ENCODE measurements at regions not wholly inside any gene's neighbourhood (a gene's known extent, or its start where the extent isn't known, plus 50 kb on each side); places are given as distances from the start of the nearest gene placed in this dataset.

- no peak for DNase-seq
Measured at GRCh38 chr6:163814494-163815364, 400.2 kb downstream of the QKI start.

GRCh38 chr6:163813979-163814493 is 399.5 kb downstream of the QKI start:
- no peak for DNase-seq

- no peak for DNase-seq
Measured at GRCh38 chr6:163811317-163811716, 396.8 kb downstream of the QKI start.

- DNase-seq: no peak
Measured at GRCh38 chr6:163809364-163809763, 394.8 kb downstream of the QKI start.

DNA sequence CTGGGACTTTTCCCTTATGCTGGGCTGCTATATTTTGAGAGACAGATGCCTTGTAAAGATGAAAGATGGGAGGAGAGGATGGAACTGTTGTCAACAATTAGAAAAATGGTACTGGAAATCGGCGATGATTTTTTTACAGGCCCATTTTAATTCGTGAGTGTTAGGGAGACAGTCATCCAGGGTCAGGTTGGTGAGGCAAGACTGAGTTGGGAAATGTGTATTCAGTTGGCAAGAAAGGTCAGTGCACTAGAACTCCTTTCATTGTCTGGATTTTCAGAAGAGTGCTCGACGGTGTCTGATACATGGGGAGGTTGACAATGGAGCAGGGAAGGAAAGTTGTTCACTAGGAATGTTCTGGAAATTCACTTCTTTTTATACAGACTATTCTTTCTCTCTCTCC is 394.4 kb downstream of the QKI start:
- DNase-seq: no peak

DNA sequence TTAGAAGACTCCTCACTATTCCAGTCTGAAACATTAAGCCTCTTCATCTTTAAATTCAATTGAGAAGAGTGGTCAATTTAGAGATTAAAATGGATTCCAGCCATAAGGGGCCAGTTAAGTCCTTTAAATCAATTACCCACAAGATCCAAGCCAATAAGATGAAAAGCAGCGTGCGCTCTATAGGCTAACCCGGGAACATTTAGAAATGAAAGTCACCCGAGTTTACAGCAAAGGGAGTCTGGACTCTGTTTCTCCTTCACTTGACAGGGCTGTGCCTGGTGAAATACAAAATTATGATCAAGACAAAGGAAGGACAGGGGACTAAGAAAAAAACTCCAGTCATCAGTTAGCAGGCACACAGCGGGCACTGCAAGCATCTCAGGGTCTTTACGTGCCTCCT is 393.7 kb downstream of the QKI start:
- no peak for DNase-seq

GRCh38 chr6:163806755-163807499 is 392.4 kb downstream of the QKI start:
- no peak for DNase-seq

- no peak for DNase-seq
Measured at GRCh38 chr6:163804991-163805390, 390.5 kb downstream of the QKI start.

- DNase-seq: no peak
Measured at GRCh38 chr6:163802267-163802666, 387.7 kb downstream of the QKI start.

- no peak for DNase-seq
Measured at GRCh38 chr6:163797296-163797845, 382.9 kb downstream of the QKI start.

- no peak for DNase-seq
Measured at GRCh38 chr6:163793011-163793983, 378.8 kb downstream of the QKI start.

DNA sequence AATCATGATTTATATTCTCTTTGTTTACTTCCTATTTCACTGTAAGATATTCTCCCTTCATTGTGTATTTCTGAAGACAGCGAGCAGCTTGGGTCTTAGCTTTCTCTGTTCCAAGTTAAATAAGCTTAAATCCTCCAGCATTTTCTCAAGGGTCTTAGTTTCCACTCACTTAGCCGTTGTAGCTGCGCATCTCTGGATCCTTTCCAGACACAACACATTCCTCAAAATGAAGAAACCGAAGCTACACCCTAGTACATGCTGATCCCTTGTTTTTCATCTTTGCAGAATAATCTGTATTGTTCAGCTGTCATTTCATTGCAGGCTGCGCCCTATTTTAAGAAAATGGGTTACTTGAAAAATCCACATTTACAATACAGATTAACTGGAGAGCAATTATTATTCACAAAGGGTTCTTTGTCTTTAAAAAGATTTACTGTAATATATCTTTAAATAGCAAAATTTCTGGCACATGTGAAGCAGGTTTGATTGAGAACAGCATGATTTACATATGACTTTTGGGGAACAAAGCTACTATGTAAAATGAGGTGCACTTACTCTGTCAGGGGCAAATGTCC is 375.8 kb downstream of the QKI start:
- no peak for DNase-seq

DNA sequence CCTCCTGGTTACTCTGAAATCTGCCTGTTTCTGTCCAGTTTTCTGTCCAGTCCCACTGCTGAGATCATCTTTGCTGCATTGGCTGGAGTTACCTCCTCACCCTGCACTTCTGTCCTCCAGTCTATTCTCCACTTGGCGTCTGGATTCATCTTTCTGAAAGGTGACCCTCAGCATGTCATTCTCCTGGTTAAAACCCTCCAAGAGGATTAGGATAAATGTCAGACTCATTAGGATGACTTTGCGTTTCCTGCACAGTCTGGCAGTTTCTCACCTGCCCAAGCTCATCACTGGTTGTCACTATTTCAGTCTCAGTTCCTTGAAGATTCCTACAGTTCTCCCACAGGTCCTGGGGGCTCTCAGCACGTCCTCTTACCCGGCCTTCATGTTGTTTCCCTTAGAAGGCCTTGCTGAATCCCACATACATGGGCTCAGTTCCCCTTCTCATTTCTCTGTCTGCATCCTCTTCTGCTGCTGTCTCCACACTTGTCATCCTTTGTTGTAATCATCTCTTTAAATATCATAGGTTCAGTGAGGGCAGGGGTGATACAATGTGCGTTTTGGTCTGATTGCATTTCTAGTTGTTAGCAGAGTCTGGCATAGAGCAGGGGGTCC is 374.8 kb downstream of the QKI start:
- no peak for DNase-seq

GRCh38 chr6:163786995-163787671 is 372.6 kb downstream of the QKI start:
- DNase-seq: no peak

DNA sequence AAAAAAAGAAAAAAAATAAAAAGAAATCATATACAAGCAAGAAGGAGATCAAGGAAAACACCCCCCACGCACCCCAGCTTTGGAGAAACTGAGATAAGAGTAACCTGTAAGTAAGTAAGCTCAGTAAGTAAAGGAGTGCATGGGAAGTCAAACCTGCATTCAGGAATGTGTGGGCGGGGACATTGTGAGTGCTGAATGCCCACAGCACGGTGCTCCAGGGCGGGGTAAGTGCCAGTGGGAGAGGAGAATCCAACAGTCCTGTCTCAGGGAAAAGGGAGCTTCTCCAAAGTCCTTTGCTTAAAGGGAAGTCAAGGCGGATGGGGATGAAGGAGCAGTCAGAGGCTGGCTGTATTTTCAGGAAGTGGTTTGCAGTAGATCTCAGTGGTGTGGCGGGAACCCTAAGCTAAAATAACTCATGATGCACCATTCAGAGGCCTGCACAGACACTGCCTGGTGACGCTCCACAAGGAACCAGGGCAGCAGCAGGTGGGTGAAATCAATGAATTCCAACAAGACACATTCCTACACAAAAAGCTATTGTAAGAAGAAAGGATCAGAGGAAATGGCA is 368.0 kb downstream of the QKI start:
- no peak for DNase-seq

DNA sequence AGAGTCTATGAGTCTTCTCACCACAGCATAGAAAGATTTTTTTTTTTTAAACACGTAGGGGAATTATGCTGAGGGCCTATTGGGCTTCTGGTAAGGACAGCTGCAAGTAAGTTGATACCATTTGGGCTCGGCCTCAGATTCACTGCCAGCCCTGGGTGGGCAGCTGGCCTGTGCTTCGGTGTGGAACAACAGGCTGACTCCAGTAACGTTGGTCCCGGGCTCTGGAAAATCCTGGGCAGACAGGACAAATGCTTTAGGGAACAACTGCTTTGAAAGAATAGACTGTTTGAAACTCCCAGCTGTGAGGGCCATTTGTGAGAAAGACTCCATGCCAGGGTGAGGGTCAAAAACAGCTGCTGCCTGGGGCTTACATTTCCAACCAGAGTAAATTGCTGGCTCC is 366.5 kb downstream of the QKI start:
- no peak for DNase-seq

GRCh38 chr6:163779727-163780284 is 365.3 kb downstream of the QKI start:
- no peak for DNase-seq

- no peak for DNase-seq
Measured at GRCh38 chr6:163777716-163778115, 363.2 kb downstream of the QKI start.

- no peak for DNase-seq
Measured at GRCh38 chr6:163776906-163777686, 362.6 kb downstream of the QKI start.
